ENCODE measurements at regions not wholly inside any gene's neighbourhood (a gene's known extent, or its start where the extent isn't known, plus 50 kb on each side); places are given as distances from the start of the nearest gene placed in this dataset.

GRCh38 chr3:106208967-106209366 is 340.2 kb upstream of the CBLB start:
- peak; percentile 35 for DNase-seq (ENCODE audit: unreplicated experiment)
- Mint-ChIP-seq H3K4me3 (ENCODE audit: unreplicated experiment) (no peak overlapping the region), H3K27ac (ENCODE audit: low read depth, unreplicated experiment) (no peak overlapping the region), H3K36me3 (ENCODE audit: insufficient read depth, unreplicated experiment) (no peaks in the 10 kb centered on the region), H3K27me3 (ENCODE audit: insufficient read depth, unreplicated experiment) (no peaks in the 10 kb centered on the region), H3K9me3 (ENCODE audit: unreplicated experiment) (peaks cover 6% of the 10 kb centered on the region), H3K4me1 (ENCODE audit: insufficient read depth, unreplicated experiment) (peaks cover 4% of the 10 kb centered on the region)
- peak; percentile 24 for TF ChIP-seq CTCF (IDR thresholded peaks at IDR 0.05; ENCODE audit: unreplicated experiment)
- BruUV-seq (replicated peaks): no TSS peak
- ChIA-PET CTCF (interaction anchor here (1.2 to 1.6 kb wide), 3 partner anchors 9 to 516 kb away, joined by 3 to 5 read pairs (median 3); no protein-coding TSS in a partner anchor), POLR2A (interaction anchor here (0.6 to 0.8 kb wide), 3 partner anchors 216 to 401 kb away, joined by 3 read pairs; no protein-coding TSS in a partner anchor)
- intact Hi-C loops (cut with micrococcal nuclease): loop anchor here (1.0 to 5.0 kb wide), 4 partner anchors 342 to 855 kb away; partner anchors contain the start of gene CBLB

DNA sequence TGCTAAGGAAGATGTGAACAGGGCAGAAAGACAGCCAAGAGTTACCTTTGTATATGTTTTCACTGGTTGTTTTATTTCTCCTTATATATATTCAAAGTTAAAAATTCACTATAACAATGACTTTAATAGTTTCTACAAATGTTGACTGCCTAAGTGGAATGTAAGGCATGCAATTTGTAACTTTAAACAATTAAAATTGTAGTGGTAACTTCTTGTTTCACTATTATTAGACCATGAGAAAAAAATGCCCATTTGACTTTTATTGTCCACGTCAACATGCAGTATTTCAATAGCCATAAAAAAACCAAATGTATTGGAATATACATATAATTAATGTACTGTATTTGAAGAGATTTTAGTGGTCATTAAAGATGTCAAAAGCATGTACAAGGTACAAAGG is 340.7 kb upstream of the CBLB start:
- H3K36me3 Mint-ChIP-seq (ENCODE audit: insufficient read depth, unreplicated experiment): no peaks in the 10 kb centered on the region
- H3K4me1 Mint-ChIP-seq (ENCODE audit: insufficient read depth, unreplicated experiment): peaks cover 4% of the 10 kb centered on the region
- DNase-seq (ENCODE audit: unreplicated experiment): no peak
- no peak overlapping the region for H3K4me3 Mint-ChIP-seq (ENCODE audit: unreplicated experiment)
- intact Hi-C loops (cut with micrococcal nuclease): loop anchor here (1.0 to 5.0 kb wide), 4 partner anchors 342 to 855 kb away; partner anchors contain the start of gene CBLB
- no TSS peak for BruUV-seq (replicated peaks)
- no peaks in the 10 kb centered on the region for H3K27me3 Mint-ChIP-seq (ENCODE audit: insufficient read depth, unreplicated experiment)
- TF ChIP-seq CTCF (IDR thresholded peaks at IDR 0.05; ENCODE audit: unreplicated experiment): no peak
- no peak overlapping the region for H3K27ac Mint-ChIP-seq (ENCODE audit: low read depth, unreplicated experiment)
- peaks cover 1% of the 10 kb centered on the region for H3K9me3 Mint-ChIP-seq (ENCODE audit: unreplicated experiment)
- ChIA-PET POLR2A (no interaction called here), CTCF (interaction anchor here (1.2 to 1.6 kb wide), 3 partner anchors 10 to 516 kb away, joined by 3 to 5 read pairs (median 3); no protein-coding TSS in a partner anchor)

- Mint-ChIP-seq H3K4me1 (ENCODE audit: insufficient read depth, unreplicated experiment) (peaks cover 4% of the 10 kb centered on the region), H3K27me3 (ENCODE audit: insufficient read depth, unreplicated experiment) (no peaks in the 10 kb centered on the region), H3K4me3 (ENCODE audit: unreplicated experiment) (no peak overlapping the region), H3K27ac (ENCODE audit: low read depth, unreplicated experiment) (no peak overlapping the region), H3K36me3 (ENCODE audit: insufficient read depth, unreplicated experiment) (no peaks in the 10 kb centered on the region), H3K9me3 (ENCODE audit: unreplicated experiment) (no peaks in the 10 kb centered on the region)
- TF ChIP-seq CTCF (IDR thresholded peaks at IDR 0.05; ENCODE audit: unreplicated experiment): no peak
- intact Hi-C loops (cut with micrococcal nuclease): no loop called here
- ChIA-PET POLR2A (interaction anchor here (0.7 kb wide), 1 partner anchor 343 kb away, joined by 4 read pairs; no protein-coding TSS in a partner anchor), CTCF (interaction anchor here (0.7 kb wide), 1 partner anchor 44 kb away, joined by 3 read pairs; no protein-coding TSS in a partner anchor)
- BruUV-seq (replicated peaks): no TSS peak
- DNase-seq (ENCODE audit: unreplicated experiment): no peak
These were observed 342.1 kb upstream of the CBLB start for GRCh38 chr3:106210923-106211322.

DNA sequence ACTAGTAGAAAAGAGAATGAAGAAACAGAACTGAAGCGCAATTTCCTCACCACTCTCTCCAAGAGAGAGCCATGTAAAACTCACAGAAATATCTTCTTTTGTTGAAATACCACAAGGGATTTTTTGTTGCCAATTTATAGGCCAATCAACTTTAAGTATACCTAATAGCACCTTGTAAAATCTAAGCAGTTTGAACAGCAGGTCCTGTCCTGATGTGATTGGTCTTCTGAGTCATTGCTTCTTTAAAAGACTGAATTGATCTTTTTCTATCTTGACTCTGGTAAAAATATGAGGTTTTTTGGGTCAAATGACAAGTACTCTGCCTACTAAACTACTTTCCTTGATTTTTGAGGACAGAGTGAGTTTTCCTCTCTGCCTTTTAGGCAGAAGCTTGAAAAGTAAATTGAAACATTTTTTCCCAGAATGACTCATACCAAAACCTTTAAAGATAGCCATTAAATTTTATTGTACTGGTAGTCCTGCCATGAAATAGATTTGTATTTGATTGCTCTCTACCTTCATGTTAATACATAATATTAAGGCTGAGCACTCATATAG is 343.9 kb upstream of the CBLB start:
- Mint-ChIP-seq H3K27ac (ENCODE audit: low read depth, unreplicated experiment) (no peak overlapping the region), H3K36me3 (ENCODE audit: insufficient read depth, unreplicated experiment) (no peaks in the 10 kb centered on the region), H3K27me3 (ENCODE audit: insufficient read depth, unreplicated experiment) (no peaks in the 10 kb centered on the region), H3K4me3 (ENCODE audit: unreplicated experiment) (no peak overlapping the region), H3K9me3 (ENCODE audit: unreplicated experiment) (no peaks in the 10 kb centered on the region), H3K4me1 (ENCODE audit: insufficient read depth, unreplicated experiment) (peaks cover 4% of the 10 kb centered on the region)
- POLR2A ChIA-PET: interaction anchor here (0.6 to 1.5 kb wide), 5 partner anchors 11 to 848 kb away, joined by 3 to 4 read pairs (median 3); no protein-coding TSS in a partner anchor
- CTCF ChIA-PET: interaction anchor here (0.7 to 1.5 kb wide), 3 partner anchors 373 to 513 kb away, joined by 3 read pairs; no protein-coding TSS in a partner anchor
- BruUV-seq (replicated peaks): no TSS peak
- intact Hi-C loops (cut with micrococcal nuclease): no loop called here
- TF ChIP-seq CTCF (IDR thresholded peaks at IDR 0.05; ENCODE audit: unreplicated experiment): no peak
- no peak for DNase-seq (ENCODE audit: unreplicated experiment)
